ENCODE measurements at regions not wholly inside any gene's neighbourhood (a gene's known extent, or its start where the extent isn't known, plus 50 kb on each side); places are given as distances from the start of the nearest gene placed in this dataset.

DNA sequence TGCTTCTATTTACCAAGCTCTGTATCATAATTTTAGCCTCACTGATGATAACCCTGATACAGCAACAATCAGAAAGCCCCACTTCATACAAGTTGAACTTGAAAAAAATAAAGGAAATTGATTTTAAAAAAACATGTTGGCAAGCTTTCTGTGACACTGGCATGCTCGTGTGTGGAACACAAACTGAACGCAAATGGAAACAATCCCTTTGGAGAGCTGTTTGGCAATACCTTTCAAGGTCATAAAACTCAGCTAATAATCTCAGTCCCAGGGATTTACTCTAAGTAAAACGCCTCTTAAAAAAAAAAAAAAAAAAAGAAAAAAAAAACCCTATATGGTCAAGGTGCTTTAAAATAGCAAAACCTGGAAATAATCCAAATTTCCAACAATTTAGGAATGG, 166.7 kb upstream of the BCL6 start:
- TF ChIP-seq, protein P1, sequence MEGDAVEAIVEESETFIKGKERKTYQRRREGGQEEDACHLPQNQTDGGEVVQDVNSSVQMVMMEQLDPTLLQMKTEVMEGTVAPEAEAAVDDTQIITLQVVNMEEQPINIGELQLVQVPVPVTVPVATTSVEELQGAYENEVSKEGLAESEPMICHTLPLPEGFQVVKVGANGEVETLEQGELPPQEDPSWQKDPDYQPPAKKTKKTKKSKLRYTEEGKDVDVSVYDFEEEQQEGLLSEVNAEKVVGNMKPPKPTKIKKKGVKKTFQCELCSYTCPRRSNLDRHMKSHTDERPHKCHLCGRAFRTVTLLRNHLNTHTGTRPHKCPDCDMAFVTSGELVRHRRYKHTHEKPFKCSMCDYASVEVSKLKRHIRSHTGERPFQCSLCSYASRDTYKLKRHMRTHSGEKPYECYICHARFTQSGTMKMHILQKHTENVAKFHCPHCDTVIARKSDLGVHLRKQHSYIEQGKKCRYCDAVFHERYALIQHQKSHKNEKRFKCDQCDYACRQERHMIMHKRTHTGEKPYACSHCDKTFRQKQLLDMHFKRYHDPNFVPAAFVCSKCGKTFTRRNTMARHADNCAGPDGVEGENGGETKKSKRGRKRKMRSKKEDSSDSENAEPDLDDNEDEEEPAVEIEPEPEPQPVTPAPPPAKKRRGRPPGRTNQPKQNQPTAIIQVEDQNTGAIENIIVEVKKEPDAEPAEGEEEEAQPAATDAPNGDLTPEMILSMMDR (conservative IDR thresholded peaks at IDR 0.05; ENCODE audit: low read depth, low read length) = no peak
- TF ChIP-seq, protein P2, sequence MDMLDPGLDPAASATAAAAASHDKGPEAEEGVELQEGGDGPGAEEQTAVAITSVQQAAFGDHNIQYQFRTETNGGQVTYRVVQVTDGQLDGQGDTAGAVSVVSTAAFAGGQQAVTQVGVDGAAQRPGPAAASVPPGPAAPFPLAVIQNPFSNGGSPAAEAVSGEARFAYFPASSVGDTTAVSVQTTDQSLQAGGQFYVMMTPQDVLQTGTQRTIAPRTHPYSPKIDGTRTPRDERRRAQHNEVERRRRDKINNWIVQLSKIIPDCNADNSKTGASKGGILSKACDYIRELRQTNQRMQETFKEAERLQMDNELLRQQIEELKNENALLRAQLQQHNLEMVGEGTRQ (IDR thresholded peaks at IDR 0.05; ENCODE audit: low read depth, low read length) = no peak
- TF ChIP-seq POLR2A (IDR thresholded peaks at IDR 0.05; ENCODE audit: low read depth, low read length) (no peak), SMC3 (IDR thresholded peaks at IDR 0.05; ENCODE audit: low read depth, low read length) (no peak), CEBPB (IDR thresholded peaks at IDR 0.05; ENCODE audit: low read depth, low read length) (no peak), NFE2L2 (IDR thresholded peaks at IDR 0.05; ENCODE audit: low read depth, low read length) (no peak), MAFK (IDR thresholded peaks at IDR 0.05; ENCODE audit: low read depth, low read length) (no peak), FOS (IDR thresholded peaks at IDR 0.05; ENCODE audit: low read depth, low read length) (no peak), MXI1 (IDR thresholded peaks at IDR 0.05; ENCODE audit: borderline replicate concordance, low read depth, low read length) (no peak), MAZ (IDR thresholded peaks at IDR 0.05; ENCODE audit: borderline replicate concordance, low read depth, low read length) (no peak), CHD1 (IDR thresholded peaks at IDR 0.05; ENCODE audit: low read depth, low read length) (no peak), RAD21 (IDR thresholded peaks at IDR 0.05; ENCODE audit: low read length) (no peak), BHLHE40 (IDR thresholded peaks at IDR 0.05; ENCODE audit: low read depth, low read length) (no peak)

Data from IMR-90 (cell line).